A549 (cell line): ENCODE measurements at regions not wholly inside any gene's neighbourhood (a gene's known extent, or its start where the extent isn't known, plus 50 kb on each side); places are given as distances from the start of the nearest gene placed in this dataset.
A peak's percentile ranks its signal among the peaks of the same experiment; 100 is the strongest.

Source experiments
- ATAC-seq, 2 experiments: fragments of 200-7000 bp in 1 of 2; fragments of >200 bp in 1 of 2; cut with Nextera tagmentation in 1 of 2; cut with Tn5 transposase in 1 of 2; 3 replicates each; pipeline versions ENCODE4 v1.8.0 to v1.9.1; 2018 to 2020; ENCODE audit warnings: mild to moderate bottlenecking in 1 of 2, moderate library complexity in 1 of 2
- CTCF ChIA-PET: fragments of 300-600 bp; sonication (Branson Sonifier 250); formaldehyde crosslinking; extraction: SDS; loops from one replicate; lab custom pipeline; 2021; ENCODE audit warnings: antibody characterized with exemption, inconsistent platforms; lab: Yijun Ruan, JAX
- POLR2A ChIA-PET: fragments of 350-600 bp; formaldehyde crosslinking; extraction: SDS; loops from one replicate; lab custom pipeline; 2021; ENCODE audit warnings: antibody characterized with exemption, inconsistent platforms; lab: Yijun Ruan, JAX
- DNase-seq, 2 experiments: peaks; one replicate each; pipeline versions ENCODE4 v3.0.0 to v3.0.0-alpha.2; 2011 to 2016; ENCODE audit warnings: low read depth in 1 of 2, low spot score in 1 of 2
- FAIRE-seq: peaks from 2 replicates; lab custom pipeline; 2011; peaks lifted over from hg19 to GRCh38; lab: Jason Lieb, UNC
- H3K27ac ChIP-seq, 2 experiments: fragments of >200 bp; sonication (Bioruptor Twin); formaldehyde crosslinking; 3 replicates each; pipeline ENCODE4 v1.5.1; 2016 to 2017
- H3K4me1 ChIP-seq: fragments of >200 bp; sonication (Bioruptor Twin); formaldehyde crosslinking; 3 replicates; pipeline ENCODE4 v1.6.1; 2016
- H3K4me2 ChIP-seq: fragments of >200 bp; sonication (Bioruptor Twin); formaldehyde crosslinking; 3 replicates; pipeline ENCODE4 v1.6.1; 2016
- H3K4me3 ChIP-seq: fragments of >200 bp; sonication (Bioruptor Twin); formaldehyde crosslinking; 3 replicates; pipeline ENCODE4 v1.5.1; 2016
- H3K9me3 ChIP-seq: fragments of >200 bp; sonication (Bioruptor Twin); formaldehyde crosslinking; 3 replicates; pipeline ENCODE4 v1.6.1; 2016
- CEBPB ChIP-seq, 2 experiments: fragments of >200 bp in 1 of 2; sonication (Bioruptor Twin) in 1 of 2; formaldehyde crosslinking in 1 of 2; IDR thresholded peaks; 2 replicates each; pipeline ENCODE4 v1.6.1; 2012 to 2016
- CHD2 ChIP-seq: fragments of 150-350 bp; IDR thresholded peaks from 2 replicates; pipeline ENCODE4 v1.6.1; 2014; ENCODE audit warnings: low read length; ENCODE audit not compliant: partially characterized antibody
- CTCF ChIP-seq: fragments of >200 bp; sonication (Bioruptor Twin); formaldehyde crosslinking; IDR thresholded peaks from 3 replicates; pipeline ENCODE4 v1.5.1; 2016
- EHMT2 ChIP-seq: fragments of 200-600 bp; sonication (generic); IDR thresholded peaks from 2 replicates; pipeline ENCODE4 v1.6.1; 2016; ENCODE audit warnings: antibody characterized with exemption, low read depth, mild to moderate bottlenecking, moderate library complexity
- FOSL2 ChIP-seq, 2 experiments: fragments of 450-650 bp in 1 of 2; fragments of >200 bp in 1 of 2; sonication (Bioruptor Twin) in 1 of 2; formaldehyde crosslinking; IDR thresholded peaks; 2 replicates each; pipeline versions ENCODE4 v1.5.0 to v1.6.1; 2016 to 2020; ENCODE audit warnings: mild to moderate bottlenecking in 1 of 2, moderate library complexity in 1 of 2
- HEYL ChIP-seq: fragments of 250-450 bp; sonication (Bioruptor Pico); IDR thresholded peaks from 2 replicates; pipeline ENCODE4 v1.8.0; 2021; ENCODE audit warnings: mild to moderate bottlenecking, moderate library complexity
- JUN ChIP-seq, 2 experiments: fragments of >200 bp; sonication (Bioruptor Twin); formaldehyde crosslinking; IDR thresholded peaks; 2 replicates in 1 of 2; 3 replicates in 1 of 2; pipeline ENCODE4 v1.6.1; 2016 to 2017
- KDM5A ChIP-seq: fragments of 200-600 bp; sonication (generic); IDR thresholded peaks from 2 replicates; pipeline ENCODE4 v1.6.1; 2016; ENCODE audit warnings: antibody characterized with exemption, mild to moderate bottlenecking
- MYC ChIP-seq: IDR thresholded peaks from 2 replicates; pipeline ENCODE4 v1.6.1; 2012; ENCODE audit warnings: mild to moderate bottlenecking, inconsistent platforms, low read length, improper control_type of control experiment, borderline replicate concordance
- NFE2L2 ChIP-seq: fragments of 150-350 bp; conservative IDR thresholded peaks from 2 replicates; pipeline ENCODE4 v1.6.1; 2014; ENCODE audit warnings: low read length
- NR3C1 ChIP-seq: fragments of >200 bp; sonication (Bioruptor Twin); formaldehyde crosslinking; IDR thresholded peaks from 3 replicates; pipeline ENCODE4 v1.6.1; 2017
- PHF8 ChIP-seq: fragments of 200-600 bp; sonication (generic); IDR thresholded peaks from 2 replicates; pipeline ENCODE4 v1.6.1; 2016; ENCODE audit warnings: low read depth, mild to moderate bottlenecking, antibody characterized with exemption, moderate library complexity, borderline replicate concordance
- RAD21 ChIP-seq, 2 experiments: fragments of >200 bp in 1 of 2; sonication (Bioruptor Twin) in 1 of 2; formaldehyde crosslinking in 1 of 2; IDR thresholded peaks in 1 of 2; conservative IDR thresholded peaks in 1 of 2; 2 replicates in 1 of 2; 3 replicates in 1 of 2; pipeline ENCODE4 v1.6.1; 2012 to 2018; ENCODE audit warnings: inconsistent platforms in 1 of 2
- RARB ChIP-seq: fragments of 250-450 bp; sonication (Bioruptor Pico); IDR thresholded peaks from 2 replicates; pipeline ENCODE4 v1.8.0; 2021; ENCODE audit warnings: mild to moderate bottlenecking, moderate library complexity
- REST ChIP-seq: fragments of 200-600 bp; sonication (generic); IDR thresholded peaks from 2 replicates; pipeline ENCODE4 v1.6.1; 2016; ENCODE audit warnings: antibody characterized with exemption, mild to moderate bottlenecking, moderate library complexity
- RFX5 ChIP-seq: fragments of 450-650 bp; IDR thresholded peaks from 2 replicates; pipeline ENCODE4 v1.7.1; 2014; ENCODE audit warnings: antibody characterized with exemption, mild to moderate bottlenecking, moderate library complexity
- RNF2 ChIP-seq: fragments of 200-600 bp; sonication (generic); IDR thresholded peaks from 2 replicates; pipeline ENCODE4 v1.6.1; 2016; ENCODE audit warnings: low read depth, mild to moderate bottlenecking, antibody characterized with exemption, moderate library complexity, borderline replicate concordance
- SMC3 ChIP-seq: fragments of >200 bp; sonication (Bioruptor Twin); formaldehyde crosslinking; IDR thresholded peaks from 3 replicates; pipeline ENCODE4 v1.6.1; 2018; ENCODE audit warnings: inconsistent platforms
- SREBF2 ChIP-seq: fragments of 450-650 bp; IDR thresholded peaks from 2 replicates; pipeline ENCODE4 v1.6.1; 2014; ENCODE audit warnings: mild to moderate bottlenecking, moderate library complexity
- ZFP36 ChIP-seq: fragments of 450-650 bp; IDR thresholded peaks from 2 replicates; pipeline ENCODE4 v1.6.1; 2014; ENCODE audit warnings: borderline replicate concordance; ENCODE audit not compliant: partially characterized antibody
- ZSCAN20 ChIP-seq: fragments of 250-450 bp; sonication (Bioruptor Pico); IDR thresholded peaks from 2 replicates; pipeline ENCODE4 v1.8.0; 2022; ENCODE audit warnings: mild to moderate bottlenecking, moderate library complexity
- WGBS: methylation state at CpG from one replicate; pipeline ENCODE4 v1.1.6; 2017; ENCODE audit errors: missing lambda C conversion rate; 5-methylcytosine and 5-hydroxymethylcytosine counted together
- TF ChIP-seq, protein P1 (sequence below): IDR thresholded peaks from 2 replicates; pipeline ENCODE4 v1.6.1; 2012; ENCODE audit warnings: low read depth, borderline replicate concordance

GRCh38 chr14:103232031-103232808 is 101.8 kb upstream of the EIF5 start:
- TF ChIP-seq SMC3 (no peak; the same call in 2 of the 3 replicates), HEYL (no peak), RARB (CRISPR knock-in tag) (no peak), ZSCAN20 (no peak), KDM5A (no peak), JUN (IDR thresholded peaks at IDR 0.05) (no peak), NR3C1 (no peak), CTCF (no peak), FOSL2 (IDR thresholded peaks at IDR 0.05) (no peak), FOSL2 (CRISPR knock-in tag; IDR thresholded peaks at IDR 0.05) (no peak), MYC (no peak), PHF8 (no peak)
- TF ChIP-seq, all 56 proteins: peak for 0
- Histone ChIP-seq H3K27ac (peak overlapping the region; percentile 78 to 87), H3K4me1 (peaks cover 22% of the 10 kb centered on the region), H3K4me3 (no peak overlapping the region), H3K4me2 (peak overlapping the region; percentile 71), H3K9me3 (no peaks in the 10 kb centered on the region)
- ATAC-seq, result peak; percentile 62 to 77
- DNase-seq, result peak; percentile 33 to 47
- whole genome bisulfite sequencing, result 33% methylated on average over 5 of the region's 13 CpGs
- FAIRE-seq, result no peak
- POLR2A ChIA-PET, result no interaction called here
- CTCF ChIA-PET, result interaction anchor here (1.2 to 1.4 kb wide), 3 partner anchors 13 to 127 kb away, joined by 3 read pairs; no protein-coding TSS in a partner anchor

DNA sequence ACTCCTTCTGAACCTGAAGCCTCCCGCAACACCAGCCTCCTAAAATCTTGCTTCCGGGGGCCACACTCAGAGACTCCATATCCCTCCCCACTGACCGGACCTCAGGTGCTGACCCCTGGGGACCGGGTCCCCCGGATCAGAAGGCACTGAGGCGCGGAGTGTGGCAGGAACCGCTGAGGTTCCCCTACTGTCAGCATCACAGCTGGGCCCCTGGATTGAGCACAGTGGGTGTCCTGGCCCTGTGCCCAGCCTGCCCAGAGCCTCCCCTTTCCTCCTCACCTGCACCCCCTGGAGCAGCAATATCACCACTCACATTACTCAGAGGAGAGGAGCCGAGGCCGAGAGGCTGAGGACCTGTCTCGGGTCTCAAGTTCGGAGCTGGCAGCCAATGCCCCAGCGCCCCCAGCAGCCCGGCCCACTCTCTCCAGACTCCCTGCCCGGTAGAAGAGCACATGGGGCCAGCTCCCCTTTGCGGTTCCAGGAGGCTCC is 101.2 kb upstream of the EIF5 start:
- 84% methylated on average over 7 of the region's 16 CpGs for WGBS

More for the DNA sequence above, 101.2 kb upstream of the EIF5 start:
- CTCF ChIA-PET, result interaction anchor here (1.2 to 2.2 kb wide), 3 partner anchors 14 to 128 kb away, joined by 3 to 6 read pairs (median 3); no protein-coding TSS in a partner anchor
- Histone ChIP-seq H3K9me3 (no peaks in the 10 kb centered on the region), H3K4me1 (peaks cover 22% of the 10 kb centered on the region), H3K27ac (peak overlapping the region; percentile 78 to 87), H3K4me2 (peak overlapping the region; percentile 71), H3K4me3 (no peak overlapping the region)
- peak in 1 of 2 experiments; percentile 35; a peak in 4 of 6 replicates for ATAC-seq
- POLR2A ChIA-PET, result no interaction called here
- no peak for FAIRE-seq
- DNase-seq, result no peak
- TF ChIP-seq ZSCAN20 (no peak), CTCF (no peak), RFX5 (no peak), HEYL (no peak), ZFP36 (no peak), RAD21 (conservative IDR thresholded peaks at IDR 0.05 in 1 of 2, IDR thresholded peaks at IDR 0.05 in 1 of 2) (no peak), NFE2L2 (no peak), EHMT2 (no peak), CHD2 (no peak), SMC3 (no peak), REST (no peak), JUN (IDR thresholded peaks at IDR 0.05) (no peak), MYC (no peak), SREBF2 (no peak), RNF2 (no peak), KDM5A (no peak), CEBPB (IDR thresholded peaks at IDR 0.05) (no peak)
- TF ChIP-seq, protein P1, sequence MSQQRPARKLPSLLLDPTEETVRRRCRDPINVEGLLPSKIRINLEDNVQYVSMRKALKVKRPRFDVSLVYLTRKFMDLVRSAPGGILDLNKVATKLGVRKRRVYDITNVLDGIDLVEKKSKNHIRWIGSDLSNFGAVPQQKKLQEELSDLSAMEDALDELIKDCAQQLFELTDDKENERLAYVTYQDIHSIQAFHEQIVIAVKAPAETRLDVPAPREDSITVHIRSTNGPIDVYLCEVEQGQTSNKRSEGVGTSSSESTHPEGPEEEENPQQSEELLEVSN, result no peak
